Posterior cingulate gyrus (tissue), 11 donors: ENCODE measurements at regions not wholly inside any gene's neighbourhood (a gene's known extent, or its start where the extent isn't known, plus 50 kb on each side); places are given as distances from the start of the nearest gene placed in this dataset.
"Not testable (repeated sequence)": the region's sequence is repeated elsewhere in the genome, so short reads cannot be mapped to it uniquely, and the experiment has no call there.

Source experiments
- DNase-seq, 10 donors: peaks; one replicate each; pipeline versions ENCODE4 v3.0.0 to v3.0.0-alpha.2; 2020 to 2021; ENCODE audit warnings: mixed read lengths in 3 of 10
- intact Hi-C: fragments of 100-400 bp; cut with DNase I; formaldehyde crosslinking; loops from one replicate; pipeline ENCODE4 v1.15.1; 2023

- not testable (repeated sequence) for DNase-seq
Measured at GRCh38 chr10:46645110-46645509, 66.2 kb downstream of the SYT15 start.

GRCh38 chr10:46646132-46646531 is 67.2 kb downstream of the SYT15 start:
- intact Hi-C loops, DNase-seq: not testable (repeated sequence)

More at GRCh38 chr10:46645110-46645509, 66.2 kb downstream of the SYT15 start:
- intact Hi-C loops: not testable (repeated sequence)

GRCh38 chr10:46650967-46651366 is 72.0 kb downstream of the SYT15 start:
- DNase-seq, intact Hi-C loops: not testable (repeated sequence)

- intact Hi-C loops, DNase-seq: not testable (repeated sequence)
Measured at GRCh38 chr10:46657437-46657836, 78.5 kb downstream of the SYT15 start.

GRCh38 chr10:46660027-46660834 is 81.3 kb downstream of the SYT15 start:
- intact Hi-C loops, DNase-seq: not testable (repeated sequence)

- intact Hi-C loops, DNase-seq: not testable (repeated sequence)
Measured at GRCh38 chr10:46660835-46661164, 81.9 kb downstream of the SYT15 start.

- DNase-seq, intact Hi-C loops: not testable (repeated sequence)
Measured at GRCh38 chr10:46665536-46665935, 86.6 kb downstream of the SYT15 start.

GRCh38 chr10:46668357-46668997 is 89.5 kb downstream of the SYT15 start:
- intact Hi-C loops, DNase-seq: not testable (repeated sequence)

- intact Hi-C loops: not testable (repeated sequence)
Measured at GRCh38 chr10:46677836-46678435, 99.0 kb downstream of the SYT15 start.

GRCh38 chr10:46691397-46691796 is 112.5 kb downstream of the SYT15 start:
- DNase-seq, intact Hi-C loops: not testable (repeated sequence)

More at GRCh38 chr10:46677836-46678435, 99.0 kb downstream of the SYT15 start:
- DNase-seq: not testable (repeated sequence)

GRCh38 chr10:46693218-46693617 is 114.3 kb downstream of the SYT15 start:
- DNase-seq, intact Hi-C loops: not testable (repeated sequence)

- intact Hi-C loops, DNase-seq: not testable (repeated sequence)
Measured at GRCh38 chr10:46717264-46717663, 138.3 kb downstream of the SYT15 start.

GRCh38 chr10:46718014-46718413 is 139.1 kb downstream of the SYT15 start:
- intact Hi-C loops, DNase-seq: not testable (repeated sequence)

- DNase-seq: peak in 7 of 10 donors; percentile 2 to 51 (median 18)
- intact Hi-C loops: not testable (repeated sequence)
Measured at GRCh38 chr10:46720386-46720785, 141.5 kb downstream of the SYT15 start.

- intact Hi-C loops: not testable (repeated sequence)
- peak in 1 of 10 donors; percentile 2 for DNase-seq
Measured at GRCh38 chr10:46720811-46721518, 142.0 kb downstream of the SYT15 start.

- DNase-seq, intact Hi-C loops: not testable (repeated sequence)
Measured at GRCh38 chr10:46724258-46724657, 145.3 kb downstream of the SYT15 start.

GRCh38 chr10:46728359-46728758 is 149.4 kb downstream of the SYT15 start:
- DNase-seq, intact Hi-C loops: not testable (repeated sequence)

- DNase-seq, intact Hi-C loops: not testable (repeated sequence)
Measured at GRCh38 chr10:46730729-46731128, 151.8 kb downstream of the SYT15 start.

- intact Hi-C loops, DNase-seq: not testable (repeated sequence)
Measured at GRCh38 chr10:46733635-46734261, 154.8 kb downstream of the SYT15 start.

- intact Hi-C loops, DNase-seq: not testable (repeated sequence)
Measured at GRCh38 chr10:46734262-46734642, 155.3 kb downstream of the SYT15 start.
